SK-N-SH (cell line): ENCODE measurements at regions not wholly inside any gene's neighbourhood (a gene's known extent, or its start where the extent isn't known, plus 50 kb on each side); places are given as distances from the start of the nearest gene placed in this dataset.
A peak's percentile ranks its signal among the peaks of the same experiment; 100 is the strongest.

Experiments
- CTCF ChIA-PET: fragments of 300-600, 350-600 bp; formaldehyde crosslinking; extraction: SDS; loops from one replicate; lab custom pipeline; 2021; lab: Yijun Ruan, JAX
- POLR2A ChIA-PET: fragments of 350-600 bp; sonication (Branson Sonifier 250); formaldehyde crosslinking; extraction: SDS; loops from one replicate; lab custom pipeline; 2020; ENCODE audit warnings: antibody characterized with exemption, inconsistent platforms; lab: Yijun Ruan, JAX
- DNase-seq: peaks from one replicate; pipeline ENCODE4 v3.0.0; 2012
- H2AFZ ChIP-seq: fragments of 200-600 bp; sonication (generic); 2 replicates; pipeline ENCODE4 v1.8.1; 2016; ENCODE audit warnings: antibody characterized with exemption, mild to moderate bottlenecking, low read depth
- H3F3A ChIP-seq: fragments of 200-600 bp; sonication (generic); replicated peaks from 2 replicates; pipeline ENCODE3; 2016; ENCODE audit warnings: antibody characterized with exemption, mild to moderate bottlenecking; ENCODE audit not compliant: insufficient read depth
- H3K27ac ChIP-seq, 2 experiments: fragments of 200-500 bp in 1 of 2; fragments of 200-600 bp in 1 of 2; sonication (Bioruptor generic) in 1 of 2; sonication (generic), shearing (Covaris generic) in 1 of 2; 2 replicates each; pipeline versions ENCODE4 v1.5.1 to v1.6.1; 2014 to 2016; ENCODE audit warnings: low read depth in 2 of 2, inconsistent platforms in 1 of 2, low read length in 1 of 2, mild to moderate bottlenecking in 1 of 2, mixed read lengths in 1 of 2
- H3K27me3 ChIP-seq: fragments of 200-600 bp; sonication (generic), shearing (Covaris generic); 2 replicates; pipeline ENCODE4 v1.6.1; 2016; ENCODE audit warnings: mixed run types; ENCODE audit not compliant: insufficient read depth
- H3K36me3 ChIP-seq, 2 experiments: fragments of 200-500 bp in 1 of 2; fragments of 200-600 bp in 1 of 2; sonication (Bioruptor generic) in 1 of 2; sonication (generic) in 1 of 2; replicated peaks in 1 of 2; 2 replicates each; pipeline versions ENCODE3 to v1.5.1; 2014 to 2016; ENCODE audit warnings: low read length in 1 of 2, mild to moderate bottlenecking in 1 of 2; ENCODE audit not compliant: insufficient read depth in 2 of 2, control insufficient read depth in 1 of 2
- H3K4me1 ChIP-seq, 2 experiments: fragments of 200-500 bp in 1 of 2; fragments of 200-600 bp in 1 of 2; sonication (Bioruptor generic) in 1 of 2; sonication (generic), shearing (Covaris generic) in 1 of 2; 2 replicates each; pipeline versions ENCODE4 v1.5.1 to v1.6.1; 2014 to 2016; ENCODE audit warnings: low read depth in 1 of 2, low read length in 1 of 2, mixed run types in 1 of 2; ENCODE audit not compliant: insufficient read depth in 2 of 2, control insufficient read depth in 1 of 2
- H3K4me2 ChIP-seq: fragments of 200-600 bp; sonication (generic), shearing (Covaris generic); 2 replicates; pipeline ENCODE4 v1.6.1; 2017; ENCODE audit warnings: mixed run types
- H3K4me3 ChIP-seq, 2 experiments: fragments of 200-500 bp in 1 of 2; fragments of 200-600 bp in 1 of 2; sonication (Bioruptor generic) in 1 of 2; sonication (generic), shearing (Covaris generic) in 1 of 2; 2 replicates each; pipeline versions ENCODE4 v1.5.1 to v1.8.1; 2014 to 2016; ENCODE audit warnings: low read depth in 2 of 2, inconsistent platforms in 1 of 2, low read length in 1 of 2, mild to moderate bottlenecking in 1 of 2, mixed read lengths in 1 of 2, moderate library complexity in 1 of 2
- H3K79me2 ChIP-seq: fragments of 200-600 bp; sonication (generic); 2 replicates; pipeline ENCODE4 v1.8.1; 2017; ENCODE audit warnings: mild to moderate bottlenecking; ENCODE audit not compliant: insufficient read depth
- H3K9ac ChIP-seq: fragments of 200-600 bp; sonication (generic); 2 replicates; pipeline ENCODE4 v1.6.1; 2017; ENCODE audit warnings: mixed run types
- H3K9me2 ChIP-seq: fragments of 200-600 bp; sonication (generic); 2 replicates; pipeline ENCODE4 v1.6.1; 2017; ENCODE audit warnings: mixed run types
- H3K9me3 ChIP-seq: fragments of 200-600 bp; sonication (generic); 2 replicates; pipeline ENCODE4 v1.6.1; 2017; ENCODE audit warnings: mixed run types, mild to moderate bottlenecking, moderate library complexity
- H4K20me1 ChIP-seq: fragments of 200-600 bp; sonication (generic); 2 replicates; pipeline ENCODE4 v1.6.1; 2017; ENCODE audit warnings: mild to moderate bottlenecking, mixed run types; ENCODE audit not compliant: insufficient read depth
- ELF1 ChIP-seq: IDR thresholded peaks from 2 replicates; pipeline ENCODE4 v1.4.0; 2012
- FOSL2 ChIP-seq: IDR thresholded peaks from 2 replicates; pipeline ENCODE4 v1.4.0; 2012; ENCODE audit warnings: low read depth, mild to moderate bottlenecking, moderate library complexity, borderline replicate concordance
- JUND ChIP-seq: IDR thresholded peaks from 2 replicates; pipeline ENCODE4 v1.4.0; 2012
- MEF2A ChIP-seq: IDR thresholded peaks from 2 replicates; pipeline ENCODE4 v1.4.0; 2012; ENCODE audit warnings: low read depth, borderline replicate concordance
- MXI1 ChIP-seq: IDR thresholded peaks from 2 replicates; pipeline ENCODE4 v1.6.1; 2012; ENCODE audit warnings: mild to moderate bottlenecking, low read depth, low read length, improper control_type of control experiment
- NFIC ChIP-seq: IDR thresholded peaks from 2 replicates; pipeline ENCODE4 v1.4.0; 2012; ENCODE audit warnings: borderline replicate concordance
- POLR2AphosphoS5 ChIP-seq: IDR thresholded peaks from 2 replicates; pipeline ENCODE4 v1.6.1; 2012; ENCODE audit warnings: low read depth, low read length
- SIN3A ChIP-seq: IDR thresholded peaks from 2 replicates; pipeline ENCODE4 v1.6.1; 2012; ENCODE audit warnings: low read depth, mild to moderate bottlenecking, low read length, moderate library complexity, borderline replicate concordance
- SMC3 ChIP-seq: IDR thresholded peaks from 2 replicates; pipeline ENCODE4 v1.6.1; 2012; ENCODE audit warnings: low read depth, low read length, improper control_type of control experiment
- TAF1 ChIP-seq: IDR thresholded peaks from 2 replicates; pipeline ENCODE4 v1.6.1; 2012; ENCODE audit warnings: low read depth, mild to moderate bottlenecking, low read length, moderate library complexity, borderline replicate concordance
- TCF12 ChIP-seq: IDR thresholded peaks from 2 replicates; pipeline ENCODE4 v1.4.0; 2012
- TEAD4 ChIP-seq: IDR thresholded peaks from 2 replicates; pipeline ENCODE4 v1.4.0; 2012; ENCODE audit warnings: mild to moderate bottlenecking, borderline replicate concordance; ENCODE audit not compliant: insufficient read depth
- WGBS: methylation state at CpG from one replicate; pipeline ENCODE4 v1.1.6; 2017; ENCODE audit warnings: low lambda C conversion rate; 5-methylcytosine and 5-hydroxymethylcytosine counted together
- TF ChIP-seq, protein P1 (sequence below): IDR thresholded peaks from 2 replicates; pipeline ENCODE4 v1.4.0; 2012; ENCODE audit warnings: low read depth
- TF ChIP-seq, protein P2 (sequence below): fragments of 150-350 bp; IDR thresholded peaks from 2 replicates; pipeline ENCODE4 v1.6.1; 2017; ENCODE audit warnings: antibody characterized with exemption, low read length, low read depth, borderline replicate concordance
- TF ChIP-seq, protein P3 (sequence below): IDR thresholded peaks from 2 replicates; pipeline ENCODE4; 2012
- TF ChIP-seq, protein P4 (sequence below): IDR thresholded peaks from 2 replicates; pipeline ENCODE4 v1.6.1; 2012; ENCODE audit warnings: mild to moderate bottlenecking, low read depth, low read length, moderate library complexity
- TF ChIP-seq, protein P5 (sequence below): fragments of 150-350 bp; IDR thresholded peaks from 2 replicates; pipeline ENCODE4 v1.6.1; 2016; ENCODE audit warnings: mild to moderate bottlenecking, low read depth, low read length
- TF ChIP-seq, protein P6 (sequence below): IDR thresholded peaks from 2 replicates; pipeline ENCODE4 v1.4.0; 2012; ENCODE audit warnings: low read depth, borderline replicate concordance

DNA sequence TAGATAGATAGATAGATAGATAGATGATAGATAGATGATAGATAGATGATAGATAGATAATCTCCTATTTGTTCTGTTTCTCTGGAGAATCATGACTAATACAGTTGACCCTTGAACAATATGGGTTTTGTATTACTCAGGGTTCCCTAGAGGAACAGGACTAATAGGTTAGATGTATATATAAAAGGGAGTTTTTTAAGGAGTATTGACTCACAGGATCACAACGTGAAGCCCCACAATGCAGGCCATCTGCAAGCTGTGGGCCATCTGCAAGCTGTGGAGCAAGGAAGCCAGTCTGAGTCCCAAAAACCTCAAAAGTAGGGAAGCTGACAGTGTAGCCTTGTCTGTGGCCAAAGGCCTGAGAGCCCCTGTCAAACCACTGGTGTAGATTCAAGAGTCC lies 67.6 kb downstream of the PYDC2 start (continued):
- TF ChIP-seq, protein P1, sequence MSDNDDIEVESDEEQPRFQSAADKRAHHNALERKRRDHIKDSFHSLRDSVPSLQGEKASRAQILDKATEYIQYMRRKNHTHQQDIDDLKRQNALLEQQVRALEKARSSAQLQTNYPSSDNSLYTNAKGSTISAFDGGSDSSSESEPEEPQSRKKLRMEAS = no peak
- TF ChIP-seq JUND = no peak

DNA sequence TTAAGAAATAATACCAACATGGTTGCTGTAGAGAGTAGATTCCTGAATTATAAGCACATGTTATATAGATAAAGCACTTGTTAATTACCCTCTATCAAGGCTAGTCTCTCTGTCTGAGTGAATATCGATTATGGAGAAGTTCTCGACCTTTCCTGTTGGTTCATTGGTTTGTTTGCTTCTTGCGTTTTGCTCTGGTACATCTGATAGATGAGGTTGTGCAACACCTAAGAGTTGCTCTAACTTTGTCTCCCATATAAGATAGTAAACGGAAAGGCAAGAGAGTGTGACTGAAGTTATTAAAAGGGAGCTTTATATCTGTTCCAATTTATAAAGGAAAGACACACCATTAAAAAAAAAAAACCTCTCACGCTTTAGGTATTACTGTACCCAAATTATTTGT lies 69.0 kb downstream of the PYDC2 start:
- Histone ChIP-seq H4K20me1 (no peaks in the 10 kb centered on the region), H3K9ac (no peak overlapping the region), H3K4me3 (no peak overlapping the region), H3K36me3 (no peaks in the 10 kb centered on the region), H3K4me1 (no peaks in the 10 kb centered on the region; a peak in 1 of 4 replicates), H3K27ac (no peak overlapping the region), H3F3A (no peaks in the 10 kb centered on the region), H3K9me3 (no peaks in the 10 kb centered on the region), H3K4me2 (no peak overlapping the region), H2AFZ (no peak overlapping the region), H3K79me2 (no peaks in the 10 kb centered on the region)
- WGBS = 44% methylated on average over 5 of the region's 5 CpGs
- CTCF ChIA-PET = no interaction called here
- TF ChIP-seq FOSL2 (no peak), SIN3A (no peak), SMC3 (no peak)
- TF ChIP-seq, protein P2, sequence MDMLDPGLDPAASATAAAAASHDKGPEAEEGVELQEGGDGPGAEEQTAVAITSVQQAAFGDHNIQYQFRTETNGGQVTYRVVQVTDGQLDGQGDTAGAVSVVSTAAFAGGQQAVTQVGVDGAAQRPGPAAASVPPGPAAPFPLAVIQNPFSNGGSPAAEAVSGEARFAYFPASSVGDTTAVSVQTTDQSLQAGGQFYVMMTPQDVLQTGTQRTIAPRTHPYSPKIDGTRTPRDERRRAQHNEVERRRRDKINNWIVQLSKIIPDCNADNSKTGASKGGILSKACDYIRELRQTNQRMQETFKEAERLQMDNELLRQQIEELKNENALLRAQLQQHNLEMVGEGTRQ = no peak
- TF ChIP-seq, protein P3, sequence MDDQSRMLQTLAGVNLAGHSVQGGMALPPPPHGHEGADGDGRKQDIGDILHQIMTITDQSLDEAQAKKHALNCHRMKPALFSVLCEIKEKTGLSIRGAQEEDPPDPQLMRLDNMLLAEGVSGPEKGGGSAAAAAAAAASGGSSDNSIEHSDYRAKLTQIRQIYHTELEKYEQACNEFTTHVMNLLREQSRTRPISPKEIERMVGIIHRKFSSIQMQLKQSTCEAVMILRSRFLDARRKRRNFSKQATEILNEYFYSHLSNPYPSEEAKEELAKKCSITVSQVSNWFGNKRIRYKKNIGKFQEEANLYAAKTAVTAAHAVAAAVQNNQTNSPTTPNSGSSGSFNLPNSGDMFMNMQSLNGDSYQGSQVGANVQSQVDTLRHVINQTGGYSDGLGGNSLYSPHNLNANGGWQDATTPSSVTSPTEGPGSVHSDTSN = no peak
- TF ChIP-seq, protein P1 = no peak
- TF ChIP-seq, all 33 proteins: peak for 0
- no peaks in the 10 kb centered on the region for H3K9me2 ChIP-seq
- no peak for DNase-seq
- POLR2A ChIA-PET = no interaction called here
- H3K27me3 ChIP-seq = no peaks in the 10 kb centered on the region

DNA sequence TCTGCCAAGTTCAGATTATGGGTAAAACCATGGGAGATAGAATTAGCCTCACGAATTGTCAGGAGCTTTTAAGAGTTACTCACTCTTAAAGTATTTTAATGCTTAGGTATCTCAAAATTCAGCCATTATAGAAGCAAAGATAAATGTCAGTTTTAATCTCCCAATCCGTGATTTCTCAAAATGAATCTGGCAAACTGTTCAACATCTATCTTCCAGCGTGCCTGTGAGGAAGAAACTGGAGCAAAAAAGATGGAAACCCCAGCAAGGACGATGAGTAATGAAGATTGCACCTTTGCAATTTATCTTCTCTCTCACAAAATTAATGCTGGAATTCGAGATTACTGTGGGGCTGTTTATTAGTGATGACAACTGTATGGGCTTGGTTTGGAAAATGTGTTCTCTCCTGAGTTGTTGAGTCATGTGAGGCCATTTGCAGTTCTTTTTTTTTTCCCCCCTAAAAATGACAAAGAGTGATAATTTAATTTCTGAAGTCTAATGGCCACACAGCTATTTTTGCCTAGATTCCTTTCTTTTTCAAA lies 70.5 kb downstream of the PYDC2 start:
- no peaks in the 10 kb centered on the region for H3K9me2 ChIP-seq
- no peaks in the 10 kb centered on the region for H3K36me3 ChIP-seq
- peak overlapping the region in 1 of 2 experiments; percentile 43; a peak in 2 of 4 replicates for H3K27ac ChIP-seq
- H3K79me2 ChIP-seq = no peaks in the 10 kb centered on the region
- ChIA-PET CTCF (no interaction called here), POLR2A (no interaction called here)
- H3K4me3 ChIP-seq = no peak overlapping the region
- no peak overlapping the region for H2AFZ ChIP-seq
- DNase-seq = no peak
- no peaks in the 10 kb centered on the region for H3F3A ChIP-seq
- no peaks in the 10 kb centered on the region for H3K27me3 ChIP-seq
- H3K4me2 ChIP-seq = no peak overlapping the region
- WGBS = 6% methylated on average over 5 of the region's 5 CpGs
- no peak overlapping the region for H3K9ac ChIP-seq
- no peaks in the 10 kb centered on the region for H4K20me1 ChIP-seq
- no peaks in the 10 kb centered on the region for H3K9me3 ChIP-seq
- H3K4me1 ChIP-seq = no peaks in the 10 kb centered on the region; a peak in 1 of 4 replicates
- TF ChIP-seq TEAD4 (no peak), JUND (0 out of 2 replicates have a peak, but pooled peaks have one; percentile 5), MEF2A (no peak), POLR2AphosphoS5 (no peak), MXI1 (no peak), FOSL2 (no peak), NFIC (no peak), ELF1 (no peak), TCF12 (no peak), TAF1 (no peak)
- TF ChIP-seq, protein P4, sequence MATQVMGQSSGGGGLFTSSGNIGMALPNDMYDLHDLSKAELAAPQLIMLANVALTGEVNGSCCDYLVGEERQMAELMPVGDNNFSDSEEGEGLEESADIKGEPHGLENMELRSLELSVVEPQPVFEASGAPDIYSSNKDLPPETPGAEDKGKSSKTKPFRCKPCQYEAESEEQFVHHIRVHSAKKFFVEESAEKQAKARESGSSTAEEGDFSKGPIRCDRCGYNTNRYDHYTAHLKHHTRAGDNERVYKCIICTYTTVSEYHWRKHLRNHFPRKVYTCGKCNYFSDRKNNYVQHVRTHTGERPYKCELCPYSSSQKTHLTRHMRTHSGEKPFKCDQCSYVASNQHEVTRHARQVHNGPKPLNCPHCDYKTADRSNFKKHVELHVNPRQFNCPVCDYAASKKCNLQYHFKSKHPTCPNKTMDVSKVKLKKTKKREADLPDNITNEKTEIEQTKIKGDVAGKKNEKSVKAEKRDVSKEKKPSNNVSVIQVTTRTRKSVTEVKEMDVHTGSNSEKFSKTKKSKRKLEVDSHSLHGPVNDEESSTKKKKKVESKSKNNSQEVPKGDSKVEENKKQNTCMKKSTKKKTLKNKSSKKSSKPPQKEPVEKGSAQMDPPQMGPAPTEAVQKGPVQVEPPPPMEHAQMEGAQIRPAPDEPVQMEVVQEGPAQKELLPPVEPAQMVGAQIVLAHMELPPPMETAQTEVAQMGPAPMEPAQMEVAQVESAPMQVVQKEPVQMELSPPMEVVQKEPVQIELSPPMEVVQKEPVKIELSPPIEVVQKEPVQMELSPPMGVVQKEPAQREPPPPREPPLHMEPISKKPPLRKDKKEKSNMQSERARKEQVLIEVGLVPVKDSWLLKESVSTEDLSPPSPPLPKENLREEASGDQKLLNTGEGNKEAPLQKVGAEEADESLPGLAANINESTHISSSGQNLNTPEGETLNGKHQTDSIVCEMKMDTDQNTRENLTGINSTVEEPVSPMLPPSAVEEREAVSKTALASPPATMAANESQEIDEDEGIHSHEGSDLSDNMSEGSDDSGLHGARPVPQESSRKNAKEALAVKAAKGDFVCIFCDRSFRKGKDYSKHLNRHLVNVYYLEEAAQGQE = no peak
- TF ChIP-seq, protein P5, sequence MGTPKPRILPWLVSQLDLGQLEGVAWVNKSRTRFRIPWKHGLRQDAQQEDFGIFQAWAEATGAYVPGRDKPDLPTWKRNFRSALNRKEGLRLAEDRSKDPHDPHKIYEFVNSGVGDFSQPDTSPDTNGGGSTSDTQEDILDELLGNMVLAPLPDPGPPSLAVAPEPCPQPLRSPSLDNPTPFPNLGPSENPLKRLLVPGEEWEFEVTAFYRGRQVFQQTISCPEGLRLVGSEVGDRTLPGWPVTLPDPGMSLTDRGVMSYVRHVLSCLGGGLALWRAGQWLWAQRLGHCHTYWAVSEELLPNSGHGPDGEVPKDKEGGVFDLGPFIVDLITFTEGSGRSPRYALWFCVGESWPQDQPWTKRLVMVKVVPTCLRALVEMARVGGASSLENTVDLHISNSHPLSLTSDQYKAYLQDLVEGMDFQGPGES = no peak
- TF ChIP-seq, protein P6, sequence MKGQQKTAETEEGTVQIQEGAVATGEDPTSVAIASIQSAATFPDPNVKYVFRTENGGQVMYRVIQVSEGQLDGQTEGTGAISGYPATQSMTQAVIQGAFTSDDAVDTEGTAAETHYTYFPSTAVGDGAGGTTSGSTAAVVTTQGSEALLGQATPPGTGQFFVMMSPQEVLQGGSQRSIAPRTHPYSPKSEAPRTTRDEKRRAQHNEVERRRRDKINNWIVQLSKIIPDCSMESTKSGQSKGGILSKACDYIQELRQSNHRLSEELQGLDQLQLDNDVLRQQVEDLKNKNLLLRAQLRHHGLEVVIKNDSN = no peak
